Caco-2 (cell line): ENCODE measurements at regions not wholly inside any gene's neighbourhood (a gene's known extent, or its start where the extent isn't known, plus 50 kb on each side); places are given as distances from the start of the nearest gene placed in this dataset.

Experiments
- BruUV-seq: library from RNA; stranded (reverse); fragments of 400-500 nt; replicated peaks from 2 replicates; lab custom pipeline; 2021; lab: Mats Ljungman, UMichigan
- CTCF ChIA-PET: fragments of 300-600 bp; sonication (Branson Sonifier 250); formaldehyde crosslinking; loops from one replicate; lab custom pipeline; 2022; ENCODE audit warnings: antibody characterized with exemption; lab: Charles Lee
- POLR2A ChIA-PET: fragments of 300-600 bp; sonication (Branson Sonifier 250); formaldehyde crosslinking; loops from one replicate; lab custom pipeline; 2022; ENCODE audit warnings: antibody characterized with exemption; lab: Charles Lee
- DNase-seq, 2 experiments: peaks; one replicate each; pipeline versions ENCODE4 v3.0.0 to v3.0.0-alpha.2; 2020 to 2022
- H3K27me3 ChIP-seq: replicated peaks from 2 replicates; pipeline ENCODE4 v1.6.0; 2011; ENCODE audit warnings: low read length; ENCODE audit not compliant: control insufficient read depth, insufficient read depth
- H3K36me3 ChIP-seq: 2 replicates; pipeline ENCODE4 v1.5.1; 2011; ENCODE audit warnings: low read length; ENCODE audit not compliant: control insufficient read depth, insufficient read depth
- H3K4me1 ChIP-seq: fragments of 250-450 bp; sonication (Bioruptor Pico); 2 replicates; pipeline ENCODE4 v1.5.1; 2020; ENCODE audit warnings: mild to moderate bottlenecking
- H3K4me3 ChIP-seq: 2 replicates; pipeline ENCODE4 v1.5.1; 2011; ENCODE audit warnings: low read depth, mild to moderate bottlenecking, control low read depth, low read length
- H3K9me3 ChIP-seq: fragments of 250-450 bp; sonication (Bioruptor Pico); 2 replicates; pipeline ENCODE4 v1.5.1; 2020; ENCODE audit warnings: mild to moderate bottlenecking, moderate library complexity
- H3K27ac Mint-ChIP-seq: one replicate; pipeline ENCODE4 v1.8.0; 2022; ENCODE audit warnings: mixed read lengths; ENCODE audit not compliant: unreplicated experiment
- H3K27me3 Mint-ChIP-seq: one replicate; pipeline ENCODE4 v1.8.0; 2022; ENCODE audit warnings: mixed read lengths; ENCODE audit not compliant: insufficient read depth, unreplicated experiment
- H3K36me3 Mint-ChIP-seq: one replicate; pipeline ENCODE4 v1.8.0; 2022; ENCODE audit warnings: mild to moderate bottlenecking, mixed read lengths; ENCODE audit not compliant: insufficient read depth, unreplicated experiment
- H3K4me1 Mint-ChIP-seq: one replicate; pipeline ENCODE4 v1.8.0; 2022; ENCODE audit warnings: low read depth, mixed read lengths; ENCODE audit not compliant: unreplicated experiment
- H3K4me3 Mint-ChIP-seq: one replicate; pipeline ENCODE4 v1.8.0; 2022; ENCODE audit warnings: mild to moderate bottlenecking, moderate library complexity, mixed read lengths; ENCODE audit not compliant: unreplicated experiment
- H3K9me3 Mint-ChIP-seq: one replicate; pipeline ENCODE4 v1.8.0; 2022; ENCODE audit warnings: mixed read lengths; ENCODE audit not compliant: unreplicated experiment
- intact Hi-C: fragments of 100-400 bp; cut with micrococcal nuclease; formaldehyde crosslinking; loops from one replicate; pipeline ENCODE4 v1.10.0; 2022; ENCODE audit not compliant: unreplicated experiment
- TF ChIP-seq, protein P1 (sequence below), 2 experiments: fragments of 200-600 bp in 1 of 2; IDR thresholded peaks; 1 replicate in 1 of 2; 2 replicates in 1 of 2; pipeline versions ENCODE4 v1.5.1 to v1.8.0; 2011 to 2022; ENCODE audit warnings: antibody characterized with exemption in 1 of 2, control low read depth in 1 of 2, inconsistent platforms in 1 of 2, low read depth in 1 of 2, low read length in 1 of 2, mild to moderate bottlenecking in 1 of 2, moderate library complexity in 1 of 2; ENCODE audit not compliant: insufficient read depth in 1 of 2, severe bottlenecking in 1 of 2, unreplicated experiment in 1 of 2

DNA sequence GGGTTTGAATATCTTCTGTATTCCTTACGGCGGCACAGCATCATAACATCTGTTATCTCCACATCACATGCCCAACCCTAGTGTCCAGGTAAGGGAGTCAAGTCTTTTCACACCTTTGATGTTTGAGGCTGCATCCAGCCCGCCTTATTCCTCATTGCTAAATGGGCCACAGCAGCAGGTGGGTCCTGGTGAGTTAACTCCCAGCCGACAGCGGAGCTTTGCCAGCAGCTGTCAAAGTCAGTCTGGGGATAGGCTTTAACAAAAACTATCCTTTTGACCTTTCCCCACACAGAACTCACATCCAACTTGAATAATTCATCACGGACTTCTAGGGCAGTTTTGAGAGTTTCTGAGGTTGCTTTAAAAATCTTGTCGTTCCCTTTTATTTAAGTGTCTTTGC, 235.1 kb downstream of the DLEU7 start:
- ChIA-PET CTCF (interaction anchor here (0.6 kb wide), 1 partner anchor 24 kb away, joined by 3 read pairs; no protein-coding TSS in a partner anchor), POLR2A (no interaction called here)
- Mint-ChIP-seq H3K27ac (no peak overlapping the region), H3K36me3 (no peaks in the 10 kb centered on the region), H3K9me3 (no peaks in the 10 kb centered on the region), H3K4me1 (no peaks in the 10 kb centered on the region), H3K27me3 (no peaks in the 10 kb centered on the region), H3K4me3 (no peak overlapping the region)
- H3K9me3 ChIP-seq, result no peaks in the 10 kb centered on the region
- intact Hi-C loops, result no loop called here
- no peaks in the 10 kb centered on the region for H3K4me1 ChIP-seq
- H3K27me3 ChIP-seq, result no peaks in the 10 kb centered on the region
- no peak for DNase-seq
- TF ChIP-seq, protein P1, sequence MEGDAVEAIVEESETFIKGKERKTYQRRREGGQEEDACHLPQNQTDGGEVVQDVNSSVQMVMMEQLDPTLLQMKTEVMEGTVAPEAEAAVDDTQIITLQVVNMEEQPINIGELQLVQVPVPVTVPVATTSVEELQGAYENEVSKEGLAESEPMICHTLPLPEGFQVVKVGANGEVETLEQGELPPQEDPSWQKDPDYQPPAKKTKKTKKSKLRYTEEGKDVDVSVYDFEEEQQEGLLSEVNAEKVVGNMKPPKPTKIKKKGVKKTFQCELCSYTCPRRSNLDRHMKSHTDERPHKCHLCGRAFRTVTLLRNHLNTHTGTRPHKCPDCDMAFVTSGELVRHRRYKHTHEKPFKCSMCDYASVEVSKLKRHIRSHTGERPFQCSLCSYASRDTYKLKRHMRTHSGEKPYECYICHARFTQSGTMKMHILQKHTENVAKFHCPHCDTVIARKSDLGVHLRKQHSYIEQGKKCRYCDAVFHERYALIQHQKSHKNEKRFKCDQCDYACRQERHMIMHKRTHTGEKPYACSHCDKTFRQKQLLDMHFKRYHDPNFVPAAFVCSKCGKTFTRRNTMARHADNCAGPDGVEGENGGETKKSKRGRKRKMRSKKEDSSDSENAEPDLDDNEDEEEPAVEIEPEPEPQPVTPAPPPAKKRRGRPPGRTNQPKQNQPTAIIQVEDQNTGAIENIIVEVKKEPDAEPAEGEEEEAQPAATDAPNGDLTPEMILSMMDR (IDR thresholded peaks at IDR 0.05; ENCODE audit: insufficient read depth in 1 of 2, low read depth in 1 of 2, low read length in 1 of 2, severe bottlenecking in 1 of 2, unreplicated experiment in 1 of 2), result no peak
- no peak overlapping the region for H3K4me3 ChIP-seq
- BruUV-seq, result no TSS peak
- no peaks in the 10 kb centered on the region for H3K36me3 ChIP-seq

GRCh38 chr13:50609011-50609410, 234.5 kb downstream of the DLEU7 start:
- no peak overlapping the region for H3K27ac Mint-ChIP-seq
- no TSS peak for BruUV-seq
- Histone ChIP-seq H3K36me3 (no peaks in the 10 kb centered on the region), H3K4me3 (no peak overlapping the region), H3K4me1 (no peaks in the 10 kb centered on the region), H3K27me3 (no peaks in the 10 kb centered on the region), H3K9me3 (no peaks in the 10 kb centered on the region)
- H3K4me1 Mint-ChIP-seq, result no peaks in the 10 kb centered on the region
- no peak overlapping the region for H3K4me3 Mint-ChIP-seq
- TF ChIP-seq, protein P1 (IDR thresholded peaks at IDR 0.05; ENCODE audit: insufficient read depth in 1 of 2, low read depth in 1 of 2, low read length in 1 of 2, severe bottlenecking in 1 of 2, unreplicated experiment in 1 of 2), result no peak
- no peak for DNase-seq
- ChIA-PET POLR2A (no interaction called here), CTCF (interaction anchor here (0.6 kb wide), 1 partner anchor 24 kb away, joined by 3 read pairs; no protein-coding TSS in a partner anchor)
- intact Hi-C loops, result no loop called here
- no peaks in the 10 kb centered on the region for H3K9me3 Mint-ChIP-seq
- no peaks in the 10 kb centered on the region for H3K27me3 Mint-ChIP-seq
- no peaks in the 10 kb centered on the region for H3K36me3 Mint-ChIP-seq

- Mint-ChIP-seq H3K36me3 (no peaks in the 10 kb centered on the region), H3K4me3 (no peak overlapping the region), H3K27ac (no peak overlapping the region), H3K9me3 (no peaks in the 10 kb centered on the region), H3K4me1 (no peaks in the 10 kb centered on the region), H3K27me3 (no peaks in the 10 kb centered on the region)
- no TSS peak for BruUV-seq
- Histone ChIP-seq H3K4me1 (no peaks in the 10 kb centered on the region), H3K4me3 (no peak overlapping the region), H3K27me3 (no peaks in the 10 kb centered on the region), H3K9me3 (no peaks in the 10 kb centered on the region), H3K36me3 (no peaks in the 10 kb centered on the region)
- TF ChIP-seq, protein P1 (IDR thresholded peaks at IDR 0.05; ENCODE audit: insufficient read depth in 1 of 2, low read depth in 1 of 2, low read length in 1 of 2, severe bottlenecking in 1 of 2, unreplicated experiment in 1 of 2), result no peak
- POLR2A ChIA-PET, result no interaction called here
- DNase-seq, result no peak
- intact Hi-C loops, result no loop called here
- CTCF ChIA-PET, result no interaction called here
Measured at GRCh38 chr13:50610238-50610637, 233.3 kb downstream of the DLEU7 start.
